PC-9 (cell line): ENCODE measurements at regions not wholly inside any gene's neighbourhood (a gene's known extent, or its start where the extent isn't known, plus 50 kb on each side); places are given as distances from the start of the nearest gene placed in this dataset.

ENCODE experiments used
- BruUV-seq: library from RNA; stranded (reverse); fragments of 400-500 nt; replicated peaks from 2 replicates; lab custom pipeline; 2021; lab: Mats Ljungman, UMichigan
- CTCF ChIA-PET: fragments of 300-600 bp; sonication (Branson Sonifier 250); formaldehyde crosslinking; loops from one replicate; lab custom pipeline; 2022; ENCODE audit warnings: antibody characterized with exemption; lab: Charles Lee
- POLR2A ChIA-PET: fragments of 300-600 bp; sonication (Branson Sonifier 250); formaldehyde crosslinking; loops from one replicate; lab custom pipeline; 2022; ENCODE audit warnings: antibody characterized with exemption; ENCODE audit not compliant: unreplicated experiment; lab: Charles Lee
- DNase-seq, 2 experiments: peaks; one replicate each; pipeline versions ENCODE4 v3.0.0 to v3.0.0-alpha.2; 2015 to 2022; ENCODE audit warnings: mixed read lengths in 1 of 2
- H2AFZ ChIP-seq: fragments of 200-600 bp; sonication (generic); 2 replicates; pipeline ENCODE4 v1.8.1; 2017; ENCODE audit warnings: antibody characterized with exemption
- H3F3A ChIP-seq: fragments of 200-600 bp; sonication (generic); 2 replicates; pipeline ENCODE4 v1.8.1; 2017; ENCODE audit warnings: antibody characterized with exemption, mild to moderate bottlenecking, low read depth; ENCODE audit not compliant: insufficient read depth
- H3K27ac ChIP-seq: fragments of 200-600 bp; sonication (generic); 2 replicates; pipeline ENCODE4 v1.6.1; 2016; ENCODE audit warnings: mixed run types
- H3K27me3 ChIP-seq: fragments of 200-600 bp; sonication (generic); 2 replicates; pipeline ENCODE4 v1.6.1; 2016; ENCODE audit warnings: low read depth, mixed run types; ENCODE audit not compliant: insufficient read depth
- H3K36me3 ChIP-seq: fragments of 200-600 bp; sonication (generic); 2 replicates; pipeline ENCODE4 v1.6.1; 2016; ENCODE audit warnings: low read depth, mixed run types
- H3K4me1 ChIP-seq: fragments of 200-600 bp; sonication (generic); replicated peaks from 2 replicates; pipeline ENCODE4 v1.6.1; 2016; ENCODE audit warnings: mixed run types; ENCODE audit not compliant: insufficient read depth
- H3K4me2 ChIP-seq: fragments of 200-600 bp; sonication (generic); 2 replicates; pipeline ENCODE4 v1.6.1; 2017; ENCODE audit warnings: mixed run types
- H3K4me3 ChIP-seq: fragments of 200-600 bp; sonication (generic); 2 replicates; pipeline ENCODE4 v1.6.1; 2016; ENCODE audit warnings: mixed run types
- H3K79me2 ChIP-seq: fragments of 200-600 bp; sonication (generic); 2 replicates; pipeline ENCODE4 v1.6.1; 2017; ENCODE audit warnings: low read depth, mixed run types
- H3K9me2 ChIP-seq: fragments of 200-600 bp; sonication (generic); 2 replicates; pipeline ENCODE4 v1.8.1; 2017; ENCODE audit warnings: mild to moderate bottlenecking; ENCODE audit not compliant: insufficient read depth
- H3K9me3 ChIP-seq: fragments of 200-600 bp; sonication (generic); 2 replicates; pipeline ENCODE4 v1.8.1; 2016; ENCODE audit warnings: low read depth; ENCODE audit not compliant: insufficient read depth
- H4K20me1 ChIP-seq: fragments of 200-600 bp; sonication (generic); 2 replicates; pipeline ENCODE4 v1.8.1; 2017; ENCODE audit not compliant: insufficient read depth
- CTCF ChIP-seq: fragments of 200-600 bp; sonication (generic); conservative IDR thresholded peaks from 2 replicates; pipeline ENCODE4 v1.6.1; 2017; ENCODE audit warnings: mixed run types, antibody characterized with exemption, mild to moderate bottlenecking, moderate library complexity
- EZH2 ChIP-seq: fragments of 200-600 bp; sonication (generic); IDR thresholded peaks from 2 replicates; pipeline ENCODE4 v1.8.0; 2017; ENCODE audit warnings: antibody characterized with exemption, low read depth
- intact Hi-C: fragments of 100-400 bp; cut with micrococcal nuclease; formaldehyde crosslinking; loops from one replicate; pipeline ENCODE4 v1.10.0; 2022; ENCODE audit not compliant: unreplicated experiment

GRCh38 chr2:104638190-104638858 is 215.6 kb upstream of the POU3F3 start:
- Histone ChIP-seq H3F3A (no peaks in the 10 kb centered on the region), H3K4me3 (no peak overlapping the region), H3K27ac (no peak overlapping the region), H3K4me1 (no peaks in the 10 kb centered on the region), H3K79me2 (no peaks in the 10 kb centered on the region), H3K27me3 (peaks cover 27% of the 10 kb centered on the region), H3K36me3 (no peaks in the 10 kb centered on the region), H3K9me2 (no peaks in the 10 kb centered on the region), H3K4me2 (no peak overlapping the region), H3K9me3 (no peaks in the 10 kb centered on the region), H4K20me1 (no peaks in the 10 kb centered on the region), H2AFZ (no peak overlapping the region)
- CTCF ChIA-PET: no interaction called here
- intact Hi-C loops: no loop called here
- DNase-seq: no peak
- BruUV-seq: no TSS peak
- POLR2A ChIA-PET: no interaction called here
- TF ChIP-seq EZH2 (no peak), CTCF (no peak)

- Histone ChIP-seq H3K4me2 (no peak overlapping the region), H3K9me2 (no peaks in the 10 kb centered on the region), H3K79me2 (no peaks in the 10 kb centered on the region), H3K27ac (no peak overlapping the region), H3K36me3 (no peaks in the 10 kb centered on the region), H3K4me1 (no peaks in the 10 kb centered on the region), H3F3A (no peaks in the 10 kb centered on the region), H3K4me3 (no peak overlapping the region), H3K9me3 (no peaks in the 10 kb centered on the region), H2AFZ (no peak overlapping the region), H3K27me3 (peaks cover 27% of the 10 kb centered on the region), H4K20me1 (no peaks in the 10 kb centered on the region)
- BruUV-seq: no TSS peak
- DNase-seq: no peak
- POLR2A ChIA-PET: no interaction called here
- no peak for TF ChIP-seq CTCF
- intact Hi-C loops: no loop called here
- CTCF ChIA-PET: no interaction called here
Observed at GRCh38 chr2:104638859-104639202, 215.1 kb upstream of the POU3F3 start.

GRCh38 chr2:104641786-104642185 is 212.1 kb upstream of the POU3F3 start:
- Histone ChIP-seq H3F3A (no peaks in the 10 kb centered on the region), H2AFZ (no peak overlapping the region), H3K4me2 (no peak overlapping the region), H3K9me2 (no peaks in the 10 kb centered on the region), H4K20me1 (no peaks in the 10 kb centered on the region), H3K27me3 (peaks cover 14% of the 10 kb centered on the region), H3K27ac (no peak overlapping the region), H3K4me3 (no peak overlapping the region), H3K4me1 (no peaks in the 10 kb centered on the region), H3K79me2 (no peaks in the 10 kb centered on the region), H3K36me3 (no peaks in the 10 kb centered on the region), H3K9me3 (no peaks in the 10 kb centered on the region)
- ChIA-PET CTCF (no interaction called here), POLR2A (no interaction called here)
- DNase-seq: no peak
- no peak for TF ChIP-seq CTCF
- no TSS peak for BruUV-seq
- intact Hi-C loops: no loop called here
